ENCODE measurements at regions not wholly inside any gene's neighbourhood (a gene's known extent, or its start where the extent isn't known, plus 50 kb on each side); places are given as distances from the start of the nearest gene placed in this dataset.
"Not testable (repeated sequence)": the region's sequence is repeated elsewhere in the genome, so short reads cannot be mapped to it uniquely, and the experiment has no call there.

GRCh38 chr22:47369431-47370015 is 607.1 kb downstream of the TBC1D22A start:
- DNase-seq (ENCODE audit: low spot score): no peak

- no peak for DNase-seq (ENCODE audit: low spot score)
Observed at GRCh38 chr22:47369020-47369419, 606.6 kb downstream of the TBC1D22A start.

GRCh38 chr22:47367993-47368945 is 605.8 kb downstream of the TBC1D22A start:
- no peak for DNase-seq (ENCODE audit: low spot score)

GRCh38 chr22:47367107-47367690 is 604.7 kb downstream of the TBC1D22A start:
- DNase-seq (ENCODE audit: low spot score): no peak

- no peak for DNase-seq (ENCODE audit: low spot score)
Observed at GRCh38 chr22:47366026-47366767, 603.7 kb downstream of the TBC1D22A start.

GRCh38 chr22:47361247-47361646 is 598.8 kb downstream of the TBC1D22A start:
- DNase-seq (ENCODE audit: low spot score): no peak

GRCh38 chr22:47357493-47357892 is 595.0 kb downstream of the TBC1D22A start:
- DNase-seq (ENCODE audit: low spot score): no peak

- no peak for DNase-seq (ENCODE audit: low spot score)
Observed at GRCh38 chr22:47357086-47357485, 594.6 kb downstream of the TBC1D22A start.

- no peak for DNase-seq (ENCODE audit: low spot score)
Observed at GRCh38 chr22:47356511-47357011, 594.1 kb downstream of the TBC1D22A start.

- DNase-seq (ENCODE audit: low spot score): no peak
Observed at GRCh38 chr22:47355776-47356510, 593.5 kb downstream of the TBC1D22A start.

GRCh38 chr22:47355388-47355725 is 592.9 kb downstream of the TBC1D22A start:
- no peak for DNase-seq (ENCODE audit: low spot score)

GRCh38 chr22:47354668-47355387 is 592.4 kb downstream of the TBC1D22A start:
- DNase-seq (ENCODE audit: low spot score): no peak

GRCh38 chr22:47352920-47353700 is 590.7 kb downstream of the TBC1D22A start:
- DNase-seq (ENCODE audit: low spot score): no peak

- no peak for DNase-seq (ENCODE audit: low spot score)
Observed at GRCh38 chr22:47351836-47352579, 589.6 kb downstream of the TBC1D22A start.

- DNase-seq (ENCODE audit: low spot score): not testable (repeated sequence)
Observed at GRCh38 chr22:47346287-47346686, 583.8 kb downstream of the TBC1D22A start.

GRCh38 chr22:47345025-47345424 is 582.6 kb downstream of the TBC1D22A start:
- DNase-seq (ENCODE audit: low spot score): no peak

GRCh38 chr22:47344414-47344813 is 582.0 kb downstream of the TBC1D22A start:
- DNase-seq (ENCODE audit: low spot score): no peak

GRCh38 chr22:47343611-47344010 is 581.2 kb downstream of the TBC1D22A start:
- no peak for DNase-seq (ENCODE audit: low spot score)

GRCh38 chr22:47342446-47342845 is 580.0 kb downstream of the TBC1D22A start:
- DNase-seq (ENCODE audit: low spot score): no peak
